Lower leg skin (tissue), 3 donors: ENCODE measurements at regions not wholly inside any gene's neighbourhood (a gene's known extent, or its start where the extent isn't known, plus 50 kb on each side); places are given as distances from the start of the nearest gene placed in this dataset.

Experiments used
- POLR2A ChIP-seq, 2 donors: fragments of 450-650 bp; IDR thresholded peaks; one replicate each; pipeline ENCODE4 v1.6.1; 2016 to 2017; ENCODE audit warnings: antibody characterized with exemption in 2 of 2, mild to moderate bottlenecking in 1 of 2, moderate library complexity in 1 of 2
- TF ChIP-seq, protein P1 (sequence below), 3 donors: fragments of 450-650 bp; IDR thresholded peaks; one replicate each; pipeline ENCODE4 v1.5.1; 2016; ENCODE audit warnings: antibody characterized with exemption in 3 of 3, mild to moderate bottlenecking in 3 of 3, moderate library complexity in 2 of 3

DNA sequence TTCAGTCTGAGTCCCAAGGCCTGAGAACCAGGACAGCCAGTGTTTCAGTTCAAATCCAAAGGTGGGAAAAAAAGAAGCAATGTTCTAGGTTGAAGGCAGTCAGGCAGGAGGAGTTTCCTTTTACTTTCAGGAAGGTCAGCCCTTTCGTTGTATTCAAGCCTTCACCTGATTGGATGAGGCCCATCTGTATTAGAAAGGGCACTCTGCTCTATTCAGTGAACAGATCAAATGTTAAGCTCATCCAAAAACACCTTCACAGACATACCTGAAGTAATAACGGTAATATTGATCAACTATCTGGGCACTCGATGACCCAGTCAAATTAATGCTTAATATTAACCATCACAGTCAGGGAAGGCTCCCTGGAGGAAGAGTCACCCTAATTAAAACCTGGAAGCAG lies 60.9 kb downstream of the IRX5 start:
- TF ChIP-seq, protein P1, sequence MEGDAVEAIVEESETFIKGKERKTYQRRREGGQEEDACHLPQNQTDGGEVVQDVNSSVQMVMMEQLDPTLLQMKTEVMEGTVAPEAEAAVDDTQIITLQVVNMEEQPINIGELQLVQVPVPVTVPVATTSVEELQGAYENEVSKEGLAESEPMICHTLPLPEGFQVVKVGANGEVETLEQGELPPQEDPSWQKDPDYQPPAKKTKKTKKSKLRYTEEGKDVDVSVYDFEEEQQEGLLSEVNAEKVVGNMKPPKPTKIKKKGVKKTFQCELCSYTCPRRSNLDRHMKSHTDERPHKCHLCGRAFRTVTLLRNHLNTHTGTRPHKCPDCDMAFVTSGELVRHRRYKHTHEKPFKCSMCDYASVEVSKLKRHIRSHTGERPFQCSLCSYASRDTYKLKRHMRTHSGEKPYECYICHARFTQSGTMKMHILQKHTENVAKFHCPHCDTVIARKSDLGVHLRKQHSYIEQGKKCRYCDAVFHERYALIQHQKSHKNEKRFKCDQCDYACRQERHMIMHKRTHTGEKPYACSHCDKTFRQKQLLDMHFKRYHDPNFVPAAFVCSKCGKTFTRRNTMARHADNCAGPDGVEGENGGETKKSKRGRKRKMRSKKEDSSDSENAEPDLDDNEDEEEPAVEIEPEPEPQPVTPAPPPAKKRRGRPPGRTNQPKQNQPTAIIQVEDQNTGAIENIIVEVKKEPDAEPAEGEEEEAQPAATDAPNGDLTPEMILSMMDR (IDR thresholded peaks at IDR 0.05): no peak
- TF ChIP-seq POLR2A (IDR thresholded peaks at IDR 0.05): no peak
